Heart left ventricle (tissue), 16 donors: ENCODE measurements at regions not wholly inside any gene's neighbourhood (a gene's known extent, or its start where the extent isn't known, plus 50 kb on each side); places are given as distances from the start of the nearest gene placed in this dataset.
"Not testable (repeated sequence)": the region's sequence is repeated elsewhere in the genome, so short reads cannot be mapped to it uniquely, and the experiment has no call there.

Experiments used
- ATAC-seq, 4 donors: fragments of 200-7000 bp; cut with Tn5 transposase; one replicate each; pipeline ENCODE4 v1.9.1; 2020 to 2022; ENCODE audit warnings: moderate library complexity in 4 of 4, mild to moderate bottlenecking in 3 of 4, moderate number of reproducible peaks in 1 of 4
- DNase-seq, 5 donors: peaks; one replicate each; pipeline ENCODE4 v3.0.0-alpha.2; 2020
- H3K27ac ChIP-seq, 12 donors: fragments of 200-600 bp; sonication (generic) in 4 of 12; one replicate each; pipeline versions ENCODE4 v1.5.0 to v1.8.0; 2016 to 2022; ENCODE audit warnings: mild to moderate bottlenecking in 2 of 12
- H3K27me3 ChIP-seq, 9 donors: fragments of 200-600 bp; sonication (generic) in 2 of 9; one replicate each; pipeline versions ENCODE4 v1.5.1 to v1.8.0; 2016 to 2022; ENCODE audit warnings: mild to moderate bottlenecking in 3 of 9
- H3K36me3 ChIP-seq, 9 donors: fragments of 200-600 bp; sonication (generic) in 2 of 9; one replicate each; pipeline versions ENCODE4 v1.5.0 to v1.8.0; 2018 to 2022; ENCODE audit warnings: mild to moderate bottlenecking in 2 of 9
- H3K4me1 ChIP-seq, 12 donors: fragments of 200-600 bp; sonication (generic) in 4 of 12; one replicate each; pipeline versions ENCODE4 v1.5.0 to v1.8.0; 2016 to 2022; ENCODE audit warnings: mild to moderate bottlenecking in 3 of 12
- H3K4me3 ChIP-seq, 12 donors: fragments of 200-600 bp; sonication (generic) in 4 of 12; one replicate each; pipeline versions ENCODE4 v1.5.0 to v1.8.0; 2017 to 2022; ENCODE audit warnings: mild to moderate bottlenecking in 9 of 12, moderate library complexity in 4 of 12
- H3K9me3 ChIP-seq, 12 donors: fragments of 200-600 bp; sonication (generic) in 4 of 12; one replicate each; pipeline versions ENCODE4 v1.5.0 to v1.8.0; 2016 to 2022; ENCODE audit warnings: mild to moderate bottlenecking in 1 of 12
- CTCF ChIP-seq, 12 donors: fragments of 200-600 bp; sonication (generic) in 4 of 12; IDR thresholded peaks; one replicate each; pipeline versions ENCODE4 v1.5.0 to v1.8.0; 2018 to 2022; ENCODE audit warnings: antibody characterized with exemption in 12 of 12, mild to moderate bottlenecking in 5 of 12
- POLR2A ChIP-seq, 2 donors: fragments of 450-650 bp; IDR thresholded peaks; one replicate each; pipeline ENCODE4 v1.6.1; 2017; ENCODE audit warnings: antibody characterized with exemption in 2 of 2, mild to moderate bottlenecking in 2 of 2, moderate library complexity in 2 of 2
- WGBS, 4 donors: extraction: QIAGEN DNeasy Blood & Tissue Kit in 2 of 4; methylation state at CpG; one replicate each; pipeline versions ENCODE4 v1.1.5 to v1.1.7; 2013 to 2018; 5-methylcytosine and 5-hydroxymethylcytosine counted together
- intact Hi-C, 10 donors: fragments of 100-400 bp; cut with DNase I; formaldehyde crosslinking; loops; one replicate each; pipeline versions ENCODE4 v1.11.1 to v1.14.2; 2022
- donor health status: ischemic (EF 13 %, LVEDD 7.1; RV severe dilation, severe dysfunction).
- donor health status: healthy with polysubstance abuse.
- donor health status: DM: no; HTN: yes; CAD: no.
- donor health status: DM: no; HTN: no; CAD: no.
- donor health status: ischemic (EF 25% LVEDD 6.9; RV normal size, moderate dysfunction).
- donor health status: ischemic (EF 25% LVEDD 5.7; RV mildly dilated, moderate dysfunction).
- donor health status: healthy.
- donor health status: DM: yes; HTN: yes; CAD: no.
- donor health status: ischemic (EF 35%, LVEDD 5.7; RV mildly dilated, moderate dysfunction).
- donor health status: nonischemic (EF 11% LVEDD 7.7; RV severe dilation, severe dysfunction).
- donor health status: DM: yes; HTN: yes; CAD: no.
- donor health status: PGD.
- donor health status: ischemic (EF 29% LVEDD 5.4; RV normal size, mild dysfunction).
- donor health status: nonischemic (EF 23%, LVEDD 6.1; RV moderate dilation, normal function).

DNA sequence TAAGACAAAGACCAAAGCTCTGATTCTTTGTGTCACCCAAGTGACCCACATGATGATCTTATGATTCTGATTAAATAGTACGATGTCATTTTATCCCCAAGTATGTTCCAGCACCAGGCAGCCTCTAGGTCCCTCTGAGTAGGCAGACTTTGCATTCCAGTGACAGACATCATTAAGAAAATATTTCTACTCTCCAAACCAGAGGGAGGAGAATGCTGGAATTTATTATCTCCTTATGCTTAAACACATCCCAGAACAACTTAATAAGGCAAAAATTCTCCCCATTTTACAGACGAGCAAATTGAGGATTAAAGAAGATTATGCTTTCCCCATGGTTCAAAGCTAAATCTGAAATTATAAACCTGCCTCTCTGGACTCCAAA, 192.8 kb upstream of the CDH11 start:
- DNase-seq (no peak), ATAC-seq (no peak)
- WGBS, 4 donors = 28 to 57% (median 53%) methylated on average over 2 of the region's 2 CpGs
- Histone ChIP-seq H3K4me3 (no peak overlapping the region), H3K4me1 (peaks cover 0 to 26% (median 2%) of the 10 kb centered on the region in 12 donors), H3K36me3 (no peaks in the 10 kb centered on the region), H3K9me3 (peaks cover 0 to 13% (median 0%) of the 10 kb centered on the region in 12 donors), H3K27me3 (no peaks in the 10 kb centered on the region), H3K27ac (peak overlapping the region in 1 of 12 donors; percentile 5)
- TF ChIP-seq CTCF (IDR thresholded peaks at IDR 0.05) = no peak
- no peak for TF ChIP-seq POLR2A (IDR thresholded peaks at IDR 0.05)
- intact Hi-C loops = loop anchor here in 1 of 10 donors (10.0 kb wide), 2 partner anchors 130 to 190 kb away; partner anchors contain the start of gene CDH11

- Histone ChIP-seq H3K4me3 (no peak overlapping the region), H3K36me3 (no peaks in the 10 kb centered on the region), H3K9me3 (peaks cover 0 to 13% (median 0%) of the 10 kb centered on the region in 12 donors), H3K27me3 (no peaks in the 10 kb centered on the region), H3K27ac (no peak overlapping the region), H3K4me1 (peaks cover 0 to 29% (median 4%) of the 10 kb centered on the region in 12 donors)
- intact Hi-C loops = loop anchor here in 1 of 10 donors (10.0 kb wide), 2 partner anchors 129 to 189 kb away; partner anchors contain the start of gene CDH11
- TF ChIP-seq CTCF (IDR thresholded peaks at IDR 0.05) = no peak
- TF ChIP-seq POLR2A (IDR thresholded peaks at IDR 0.05) = no peak
- DNase-seq = no peak
- no peak for ATAC-seq
- 82 to 83% (median 82%) methylated on average over 5 of the region's 5 CpGs for WGBS, 4 donors
These were observed 192.2 kb upstream of the CDH11 start for GRCh38 chr16:65313936-65314626.

- DNase-seq (no peak), ATAC-seq (no peak)
- TF ChIP-seq POLR2A (IDR thresholded peaks at IDR 0.05) (no peak), CTCF (IDR thresholded peaks at IDR 0.05) (no peak)
- Histone ChIP-seq H3K9me3 (peaks cover 0 to 13% (median 0%) of the 10 kb centered on the region in 12 donors), H3K4me3 (no peak overlapping the region), H3K36me3 (no peaks in the 10 kb centered on the region), H3K4me1 (peaks cover 0 to 29% (median 4%) of the 10 kb centered on the region in 12 donors), H3K27ac (no peak overlapping the region), H3K27me3 (no peaks in the 10 kb centered on the region)
- WGBS, 4 donors = 85 to 90% (median 88%) methylated on average over 3 of the region's 3 CpGs
- intact Hi-C loops = loop anchor here in 1 of 10 donors (10.0 kb wide), 2 partner anchors 128 to 188 kb away; partner anchors contain the start of gene CDH11
These were observed 190.9 kb upstream of the CDH11 start for GRCh38 chr16:65312795-65313194.

DNA sequence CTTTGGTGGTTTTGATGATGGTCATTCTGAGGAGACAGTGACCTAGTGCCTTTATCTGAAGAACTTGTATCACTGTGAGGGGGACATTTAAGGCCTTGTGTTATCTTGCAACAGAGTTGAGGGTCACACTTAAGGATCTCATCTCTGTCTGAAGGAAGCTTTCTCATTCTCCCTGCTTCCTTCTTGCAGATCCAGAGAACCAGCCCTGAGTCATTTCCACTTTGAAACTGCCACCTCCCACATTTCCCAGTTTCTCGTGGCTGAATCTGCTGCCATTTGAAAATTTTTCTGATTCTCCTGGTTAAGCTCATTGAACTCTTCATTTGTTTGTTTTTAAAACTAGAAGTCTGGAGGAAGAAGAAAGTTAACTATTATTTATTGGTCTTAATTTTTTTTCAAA, 190.2 kb upstream of the CDH11 start:
- 37 to 64% (median 56%) methylated on average over 1 of the region's 1 CpG for WGBS, 4 donors
- Histone ChIP-seq H3K36me3 (no peaks in the 10 kb centered on the region), H3K4me1 (peaks cover 0 to 29% (median 4%) of the 10 kb centered on the region in 12 donors), H3K27me3 (no peaks in the 10 kb centered on the region), H3K4me3 (no peak overlapping the region), H3K27ac (no peak overlapping the region), H3K9me3 (peaks cover 0 to 11% (median 0%) of the 10 kb centered on the region in 12 donors)
- intact Hi-C loops = loop anchor here in 1 of 10 donors (10.0 kb wide), 2 partner anchors 127 to 187 kb away; partner anchors contain the start of gene CDH11
- ATAC-seq (no peak), DNase-seq (no peak)
- TF ChIP-seq CTCF (IDR thresholded peaks at IDR 0.05) (no peak), POLR2A (IDR thresholded peaks at IDR 0.05) (no peak)

GRCh38 chr16:65310491-65310890, 188.6 kb upstream of the CDH11 start:
- Histone ChIP-seq H3K27ac (peak overlapping the region in 10 of 12 donors; percentile 16 to 86 (median 58)), H3K4me1 (peaks cover 0 to 27% (median 4%) of the 10 kb centered on the region in 12 donors)
- ATAC-seq = peak; percentile 83 to 90 (median 87)
- DNase-seq, H3K36me3 ChIP-seq, H3K9me3 ChIP-seq, H3K4me3 ChIP-seq, H3K27me3 ChIP-seq: not testable (repeated sequence)
- 50 to 61% (median 57%) methylated on average over 1 of the region's 1 CpG for WGBS, 4 donors
- intact Hi-C loops = loop anchor here in 1 of 10 donors (10.0 kb wide), 2 partner anchors 126 to 186 kb away; partner anchors contain the start of gene CDH11
